Chondrocyte (in vitro differentiated cells): ENCODE measurements at regions not wholly inside any gene's neighbourhood (a gene's known extent, or its start where the extent isn't known, plus 50 kb on each side); places are given as distances from the start of the nearest gene placed in this dataset.

ENCODE experiments used
- DNase-seq: peaks from one replicate; pipeline ENCODE4 v3.0.0; 2021; ENCODE audit warnings: mixed read lengths, low spot score
- H3K27ac Mint-ChIP-seq: one replicate; pipeline ENCODE4 v1.8.0; 2021; ENCODE audit warnings: mild to moderate bottlenecking, moderate library complexity, mixed read lengths; ENCODE audit not compliant: unreplicated experiment
- H3K27me3 Mint-ChIP-seq: 2 replicates; pipeline ENCODE4 v1.8.0; 2021; ENCODE audit warnings: low read depth, mixed read lengths
- H3K36me3 Mint-ChIP-seq: 2 replicates; pipeline ENCODE4 v1.8.0; 2021; ENCODE audit warnings: low read depth, mixed read lengths
- H3K4me1 Mint-ChIP-seq: 2 replicates; pipeline ENCODE4 v1.8.0; 2021; ENCODE audit warnings: low read depth, mild to moderate bottlenecking, mixed read lengths
- H3K4me3 Mint-ChIP-seq: one replicate; pipeline ENCODE4 v1.8.0; 2021; ENCODE audit warnings: mild to moderate bottlenecking, moderate library complexity, mixed read lengths; ENCODE audit not compliant: unreplicated experiment
- H3K9me3 Mint-ChIP-seq: 2 replicates; pipeline ENCODE4 v1.8.0; 2021; ENCODE audit warnings: low read depth, mixed read lengths
- TF ChIP-seq, protein P1 (sequence below): fragments of 200-600 bp; sonication (generic); IDR thresholded peaks from 2 replicates; pipeline ENCODE4 v1.5.0; 2021; ENCODE audit warnings: antibody characterized with exemption, mild to moderate bottlenecking, moderate library complexity

DNA sequence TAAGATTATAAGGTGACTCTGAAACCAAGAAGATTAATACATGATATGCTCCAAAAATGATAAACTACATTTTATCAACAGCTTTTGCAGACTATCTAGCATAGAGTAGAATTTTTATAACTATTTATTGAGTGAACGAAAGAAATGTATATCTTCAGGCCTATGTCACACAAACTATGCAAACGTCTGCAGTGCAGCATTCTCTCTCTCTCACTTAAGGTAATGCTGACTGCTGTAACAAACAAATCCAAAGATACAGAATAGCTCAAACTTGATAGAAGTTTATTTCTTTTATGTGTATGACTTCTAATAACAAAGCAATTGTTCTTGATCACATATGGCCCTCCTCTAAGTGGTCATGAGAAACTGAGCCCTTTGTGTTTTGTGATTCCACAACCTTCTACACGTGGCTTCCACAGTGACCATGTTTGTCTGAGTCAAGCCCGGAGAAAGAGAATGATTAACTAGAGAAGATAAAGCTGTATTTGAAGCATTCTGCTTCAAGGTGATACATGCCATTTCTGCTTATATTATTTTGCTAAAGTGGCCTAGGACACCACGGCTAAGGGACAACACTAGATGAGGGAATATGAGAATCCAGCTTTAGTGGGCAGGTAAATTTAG, 1352.7 kb upstream of the TMEM132C start:
- peaks cover 4% of the 10 kb centered on the region for H3K9me3 Mint-ChIP-seq
- H3K4me3 Mint-ChIP-seq, result no peak overlapping the region
- H3K27ac Mint-ChIP-seq, result no peak overlapping the region
- no peak for DNase-seq
- no peaks in the 10 kb centered on the region for H3K27me3 Mint-ChIP-seq
- TF ChIP-seq, protein P1, sequence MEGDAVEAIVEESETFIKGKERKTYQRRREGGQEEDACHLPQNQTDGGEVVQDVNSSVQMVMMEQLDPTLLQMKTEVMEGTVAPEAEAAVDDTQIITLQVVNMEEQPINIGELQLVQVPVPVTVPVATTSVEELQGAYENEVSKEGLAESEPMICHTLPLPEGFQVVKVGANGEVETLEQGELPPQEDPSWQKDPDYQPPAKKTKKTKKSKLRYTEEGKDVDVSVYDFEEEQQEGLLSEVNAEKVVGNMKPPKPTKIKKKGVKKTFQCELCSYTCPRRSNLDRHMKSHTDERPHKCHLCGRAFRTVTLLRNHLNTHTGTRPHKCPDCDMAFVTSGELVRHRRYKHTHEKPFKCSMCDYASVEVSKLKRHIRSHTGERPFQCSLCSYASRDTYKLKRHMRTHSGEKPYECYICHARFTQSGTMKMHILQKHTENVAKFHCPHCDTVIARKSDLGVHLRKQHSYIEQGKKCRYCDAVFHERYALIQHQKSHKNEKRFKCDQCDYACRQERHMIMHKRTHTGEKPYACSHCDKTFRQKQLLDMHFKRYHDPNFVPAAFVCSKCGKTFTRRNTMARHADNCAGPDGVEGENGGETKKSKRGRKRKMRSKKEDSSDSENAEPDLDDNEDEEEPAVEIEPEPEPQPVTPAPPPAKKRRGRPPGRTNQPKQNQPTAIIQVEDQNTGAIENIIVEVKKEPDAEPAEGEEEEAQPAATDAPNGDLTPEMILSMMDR, result no peak
- no peaks in the 10 kb centered on the region for H3K36me3 Mint-ChIP-seq
- H3K4me1 Mint-ChIP-seq, result no peaks in the 10 kb centered on the region

DNA sequence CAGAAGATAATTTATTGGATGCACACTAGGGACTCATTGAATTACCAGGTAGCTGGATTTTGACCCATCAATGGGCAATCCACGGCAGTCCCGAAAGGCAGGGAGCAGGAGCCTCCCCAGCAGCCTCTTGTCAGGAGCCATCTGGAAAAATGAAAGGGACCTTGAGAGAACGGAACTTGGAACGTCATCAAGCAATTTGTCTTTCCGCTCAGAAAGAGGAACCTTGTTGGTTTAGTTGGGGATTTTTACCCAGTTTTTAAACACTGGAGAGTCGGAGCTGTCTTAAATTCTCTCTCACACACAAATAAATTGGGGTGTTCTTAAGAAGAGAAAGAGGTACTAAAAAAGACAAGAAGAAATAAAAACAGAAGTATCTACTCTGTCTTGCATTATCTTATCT, 1351.7 kb upstream of the TMEM132C start:
- Mint-ChIP-seq H3K36me3 (no peaks in the 10 kb centered on the region), H3K9me3 (peaks cover 4% of the 10 kb centered on the region), H3K4me3 (no peak overlapping the region), H3K27ac (no peak overlapping the region), H3K27me3 (no peaks in the 10 kb centered on the region), H3K4me1 (no peaks in the 10 kb centered on the region)
- DNase-seq, result no peak
- TF ChIP-seq, protein P1, result no peak

DNA sequence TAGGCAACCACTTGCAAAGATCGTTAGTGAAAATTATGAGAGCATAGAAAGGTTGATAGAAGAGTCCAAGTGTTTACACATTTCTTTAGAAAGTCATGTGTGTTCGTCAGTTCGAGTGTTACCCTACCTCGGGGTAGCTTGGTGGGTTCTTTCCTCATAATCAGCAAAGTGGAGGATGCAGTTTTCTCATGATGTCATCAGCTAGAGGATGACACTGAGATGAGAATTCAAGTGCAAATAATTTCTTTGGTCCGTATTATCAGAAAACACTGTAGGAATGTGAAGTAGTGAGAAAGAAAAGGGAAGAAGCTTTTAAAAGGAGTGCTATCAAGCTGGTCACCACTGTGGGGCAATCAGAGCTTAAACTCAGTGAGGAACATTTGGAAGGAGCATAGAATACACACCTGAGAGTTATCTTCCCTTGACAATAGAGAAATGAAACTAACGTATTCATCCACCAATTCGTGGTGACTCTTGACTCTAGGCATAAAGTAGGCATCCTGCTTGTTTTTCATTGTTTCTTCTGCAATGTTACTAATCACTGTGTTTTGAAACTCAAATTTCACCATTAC, 1340.9 kb upstream of the TMEM132C start:
- no peaks in the 10 kb centered on the region for H3K36me3 Mint-ChIP-seq
- peaks cover under 1% of the 10 kb centered on the region for H3K9me3 Mint-ChIP-seq
- TF ChIP-seq, protein P1, result no peak
- no peak overlapping the region for H3K4me3 Mint-ChIP-seq
- H3K27me3 Mint-ChIP-seq, result no peaks in the 10 kb centered on the region
- H3K27ac Mint-ChIP-seq, result no peak overlapping the region
- no peaks in the 10 kb centered on the region for H3K4me1 Mint-ChIP-seq
- no peak for DNase-seq

DNA sequence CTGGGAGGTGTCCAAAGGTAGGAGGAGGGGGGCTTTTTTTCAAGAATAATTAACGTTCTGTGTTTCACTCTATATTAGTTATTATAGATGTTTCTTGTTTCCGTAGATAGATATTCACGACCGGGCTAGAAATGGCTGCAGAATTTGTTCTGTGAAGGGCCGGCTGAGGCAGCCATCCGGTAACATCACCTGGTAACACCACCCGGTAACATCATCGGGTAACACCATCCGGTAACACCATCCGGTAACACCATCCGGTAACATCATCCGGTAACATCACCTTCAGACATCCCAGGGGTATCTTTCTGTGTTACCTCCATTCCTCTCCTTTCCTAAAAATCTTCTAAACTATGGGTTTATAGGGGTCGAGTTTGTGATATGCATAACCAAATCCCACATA, 1336.7 kb upstream of the TMEM132C start:
- H3K4me1 Mint-ChIP-seq, result no peaks in the 10 kb centered on the region
- no peaks in the 10 kb centered on the region for H3K36me3 Mint-ChIP-seq
- no peak for DNase-seq
- H3K9me3 Mint-ChIP-seq, result no peaks in the 10 kb centered on the region
- no peaks in the 10 kb centered on the region for H3K27me3 Mint-ChIP-seq
- no peak overlapping the region for H3K27ac Mint-ChIP-seq
- TF ChIP-seq, protein P1, result no peak
- H3K4me3 Mint-ChIP-seq, result no peak overlapping the region

DNA sequence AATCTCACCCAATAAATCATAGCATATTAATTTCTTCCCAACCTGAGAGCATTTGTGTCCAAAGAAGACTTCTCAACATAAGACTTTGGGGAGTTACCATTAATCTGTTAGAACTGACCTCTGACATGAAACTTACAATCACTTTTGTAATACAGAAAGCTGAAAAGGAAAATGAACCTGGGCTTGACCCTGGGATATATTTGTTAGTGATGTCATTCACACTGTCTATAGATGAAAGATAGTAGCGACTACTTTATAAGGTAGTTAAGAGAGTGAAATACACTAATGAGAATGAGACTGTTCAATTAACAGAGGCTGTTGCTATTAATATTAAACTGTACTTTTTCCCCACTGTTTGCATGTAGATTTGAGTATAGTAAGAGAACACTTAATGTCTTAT, 1334.8 kb upstream of the TMEM132C start:
- no peak for DNase-seq
- no peak overlapping the region for H3K27ac Mint-ChIP-seq
- no peaks in the 10 kb centered on the region for H3K36me3 Mint-ChIP-seq
- TF ChIP-seq, protein P1, result no peak
- H3K4me3 Mint-ChIP-seq, result no peak overlapping the region
- no peaks in the 10 kb centered on the region for H3K27me3 Mint-ChIP-seq
- H3K4me1 Mint-ChIP-seq, result no peaks in the 10 kb centered on the region
- no peaks in the 10 kb centered on the region for H3K9me3 Mint-ChIP-seq
